Brain microvascular endothelial cell (primary cell): ENCODE measurements at regions not wholly inside any gene's neighbourhood (a gene's known extent, or its start where the extent isn't known, plus 50 kb on each side); places are given as distances from the start of the nearest gene placed in this dataset.

Source experiments
- DNase-seq: peaks from one replicate; pipeline ENCODE4 v3.0.0-alpha.2; 2020
- H3K27ac ChIP-seq: fragments of 250-450 bp; sonication (Bioruptor Pico); 2 replicates; pipeline ENCODE4 v1.5.1; 2020; ENCODE audit warnings: mild to moderate bottlenecking, moderate library complexity
- H3K27me3 ChIP-seq: fragments of 250-450 bp; sonication (Bioruptor Pico); replicated peaks from 2 replicates; pipeline ENCODE4 v1.5.1; 2020; ENCODE audit warnings: mild to moderate bottlenecking
- H3K36me3 ChIP-seq: fragments of 250-450 bp; sonication (Bioruptor Pico); replicated peaks from 2 replicates; pipeline ENCODE4 v1.5.1; 2020; ENCODE audit warnings: mild to moderate bottlenecking
- H3K4me3 ChIP-seq: 2 replicates; pipeline ENCODE4 v1.5.1; 2011; ENCODE audit warnings: low read depth, mild to moderate bottlenecking, control low read depth, low read length, moderate library complexity
- CTCF ChIP-seq: IDR thresholded peaks from 2 replicates; pipeline ENCODE4 v1.5.1; 2011; ENCODE audit warnings: low read depth, mild to moderate bottlenecking, moderate library complexity, low read length, control low read depth, inconsistent platforms; ENCODE audit errors: missing control alignments
- in situ Hi-C: cut with HindIII; loops from 2 replicates; pipeline ENCODE4 v1.10.0; 2017; ENCODE audit warnings: low sequenced_read_pairs, low pct_ligation_motif_present

GRCh38 chr20:6703047-6703446 is 64.4 kb upstream of the BMP2 start:
- Histone ChIP-seq H3K27ac (no peak overlapping the region), H3K4me3 (no peak overlapping the region), H3K27me3 (no peaks in the 10 kb centered on the region), H3K36me3 (no peaks in the 10 kb centered on the region)
- no peak for TF ChIP-seq CTCF
- in situ Hi-C loops: no loop called here
- no peak for DNase-seq

DNA sequence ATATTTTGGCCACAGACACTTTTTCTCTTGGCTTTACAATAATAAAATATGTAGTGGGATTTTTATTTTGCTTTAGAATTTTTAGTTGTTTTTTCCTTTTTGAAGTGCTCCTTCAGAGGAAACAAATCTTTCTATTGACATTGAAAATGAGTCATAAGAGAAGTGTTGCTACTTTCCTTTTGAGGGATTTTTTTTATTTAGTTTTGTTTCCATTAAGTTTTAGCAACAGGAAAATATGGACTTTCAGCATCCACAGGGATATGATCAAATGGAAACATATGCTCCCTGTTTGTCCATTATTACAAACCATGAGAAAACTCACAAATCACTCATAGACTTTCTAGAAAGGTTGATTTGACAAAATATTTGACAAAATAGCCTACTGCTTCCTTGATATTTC is 65.3 kb upstream of the BMP2 start:
- Histone ChIP-seq H3K27me3 (no peaks in the 10 kb centered on the region), H3K4me3 (no peak overlapping the region), H3K36me3 (no peaks in the 10 kb centered on the region), H3K27ac (no peak overlapping the region)
- TF ChIP-seq CTCF: no peak
- DNase-seq: no peak
- in situ Hi-C loops: no loop called here

- no peak for DNase-seq
- H3K4me3 ChIP-seq: no peak overlapping the region
- no peaks in the 10 kb centered on the region for H3K36me3 ChIP-seq
- no peaks in the 10 kb centered on the region for H3K27me3 ChIP-seq
- in situ Hi-C loops: no loop called here
- H3K27ac ChIP-seq: no peak overlapping the region
- TF ChIP-seq CTCF: no peak
These were observed 66.7 kb upstream of the BMP2 start for GRCh38 chr20:6700563-6701329.

DNA sequence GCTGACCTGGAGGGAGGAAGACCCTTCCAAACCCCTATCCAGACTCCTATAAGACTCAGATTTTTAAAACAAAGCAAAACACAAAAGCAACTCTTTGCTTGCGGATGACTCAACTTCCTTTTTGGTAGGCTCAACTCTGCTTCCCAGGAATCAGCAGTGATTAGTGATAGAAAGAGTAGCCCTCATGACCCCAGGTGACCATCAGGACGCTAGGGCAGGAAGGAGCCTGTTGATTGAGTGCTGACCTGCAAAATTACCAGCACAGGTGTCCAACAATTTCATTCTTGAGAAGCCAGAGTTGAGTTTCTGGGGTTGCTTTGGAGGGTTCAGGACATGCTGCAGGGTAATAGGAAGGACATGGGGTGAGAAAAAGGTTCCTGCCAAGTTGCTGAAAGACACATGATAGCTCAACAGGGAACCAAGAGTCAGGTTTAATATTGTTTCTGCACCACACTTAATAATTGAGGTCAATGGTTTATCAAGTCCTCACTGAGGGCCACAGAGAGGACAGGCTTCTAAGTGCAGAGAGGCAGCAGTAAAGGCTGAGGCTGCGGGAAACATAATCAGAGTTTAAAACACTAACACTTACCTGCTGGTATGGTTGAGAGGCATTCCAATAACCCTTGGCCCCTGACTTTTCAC is 67.4 kb upstream of the BMP2 start:
- Histone ChIP-seq H3K36me3 (no peaks in the 10 kb centered on the region), H3K27me3 (no peaks in the 10 kb centered on the region), H3K27ac (no peak overlapping the region), H3K4me3 (no peak overlapping the region)
- in situ Hi-C loops: no loop called here
- DNase-seq: no peak
- no peak for TF ChIP-seq CTCF

- in situ Hi-C loops: no loop called here
- Histone ChIP-seq H3K4me3 (no peak overlapping the region), H3K27ac (no peak overlapping the region), H3K36me3 (no peaks in the 10 kb centered on the region), H3K27me3 (no peaks in the 10 kb centered on the region)
- DNase-seq: no peak
- no peak for TF ChIP-seq CTCF
These were observed 68.8 kb upstream of the BMP2 start for GRCh38 chr20:6698723-6699122.
